ENCODE measurements at regions not wholly inside any gene's neighbourhood (a gene's known extent, or its start where the extent isn't known, plus 50 kb on each side); places are given as distances from the start of the nearest gene placed in this dataset.

DNA sequence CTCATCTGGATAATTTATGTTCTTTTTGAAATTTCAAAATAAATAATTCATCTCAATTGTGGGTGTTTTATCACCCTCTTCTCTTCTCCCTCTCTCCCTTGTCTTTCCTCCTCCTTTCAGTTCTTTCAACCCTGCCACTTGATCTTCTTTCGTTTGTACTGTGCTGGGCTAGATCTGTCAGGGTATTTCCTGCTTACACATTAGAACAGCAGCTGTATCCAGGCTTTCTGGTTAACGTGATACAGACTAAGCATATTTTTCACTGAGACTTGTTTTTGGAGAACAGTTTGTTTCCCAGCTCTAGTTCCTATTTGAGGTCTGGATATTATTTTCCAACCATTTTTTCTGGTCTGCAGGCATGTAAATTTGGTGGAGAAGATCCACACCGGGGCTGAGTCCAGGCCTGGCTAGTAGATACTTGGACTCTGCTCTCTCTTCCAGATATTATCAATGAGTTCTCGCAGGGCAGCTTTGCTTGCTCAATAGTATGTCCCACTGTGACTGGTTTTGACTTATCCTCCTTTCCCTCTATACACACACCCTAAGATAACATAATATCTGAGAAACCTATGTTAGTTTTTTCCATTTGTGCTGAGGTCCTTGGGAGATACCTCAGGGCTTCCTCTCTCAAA is 1310.7 kb upstream of the TENM3 start:
- TF ChIP-seq, protein P1, sequence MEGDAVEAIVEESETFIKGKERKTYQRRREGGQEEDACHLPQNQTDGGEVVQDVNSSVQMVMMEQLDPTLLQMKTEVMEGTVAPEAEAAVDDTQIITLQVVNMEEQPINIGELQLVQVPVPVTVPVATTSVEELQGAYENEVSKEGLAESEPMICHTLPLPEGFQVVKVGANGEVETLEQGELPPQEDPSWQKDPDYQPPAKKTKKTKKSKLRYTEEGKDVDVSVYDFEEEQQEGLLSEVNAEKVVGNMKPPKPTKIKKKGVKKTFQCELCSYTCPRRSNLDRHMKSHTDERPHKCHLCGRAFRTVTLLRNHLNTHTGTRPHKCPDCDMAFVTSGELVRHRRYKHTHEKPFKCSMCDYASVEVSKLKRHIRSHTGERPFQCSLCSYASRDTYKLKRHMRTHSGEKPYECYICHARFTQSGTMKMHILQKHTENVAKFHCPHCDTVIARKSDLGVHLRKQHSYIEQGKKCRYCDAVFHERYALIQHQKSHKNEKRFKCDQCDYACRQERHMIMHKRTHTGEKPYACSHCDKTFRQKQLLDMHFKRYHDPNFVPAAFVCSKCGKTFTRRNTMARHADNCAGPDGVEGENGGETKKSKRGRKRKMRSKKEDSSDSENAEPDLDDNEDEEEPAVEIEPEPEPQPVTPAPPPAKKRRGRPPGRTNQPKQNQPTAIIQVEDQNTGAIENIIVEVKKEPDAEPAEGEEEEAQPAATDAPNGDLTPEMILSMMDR (IDR thresholded peaks at IDR 0.05; ENCODE audit: control insufficient read depth, extremely low read depth, insufficient read depth) = no peak
- no peak overlapping the region for H3K4me3 ChIP-seq (ENCODE audit: low read depth, low read length)
- no peak for DNase-seq (ENCODE audit: low read depth)

DNA sequence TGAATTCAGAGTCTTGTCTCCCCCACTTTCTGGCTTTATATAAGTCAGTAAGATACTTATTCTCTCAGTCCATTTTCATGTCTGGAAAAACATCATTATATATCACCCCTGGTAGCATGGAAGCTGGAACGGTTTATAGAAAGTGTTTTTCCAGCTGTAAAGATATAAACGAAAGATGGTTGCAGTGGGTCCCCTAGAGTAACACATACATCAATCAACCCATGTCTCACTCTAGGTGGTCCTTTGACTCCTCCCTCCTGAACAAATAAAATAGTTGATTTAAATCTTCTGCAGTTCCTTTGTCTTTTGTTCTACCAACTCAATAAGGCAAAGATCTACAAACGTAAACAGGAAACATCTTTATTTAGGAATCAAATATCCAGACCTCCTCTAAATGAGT is 1306.1 kb upstream of the TENM3 start:
- no peak for DNase-seq (ENCODE audit: low read depth)
- no peak overlapping the region for H3K4me3 ChIP-seq (ENCODE audit: low read depth, low read length)
- TF ChIP-seq, protein P1 (IDR thresholded peaks at IDR 0.05; ENCODE audit: control insufficient read depth, extremely low read depth, insufficient read depth) = no peak

DNA sequence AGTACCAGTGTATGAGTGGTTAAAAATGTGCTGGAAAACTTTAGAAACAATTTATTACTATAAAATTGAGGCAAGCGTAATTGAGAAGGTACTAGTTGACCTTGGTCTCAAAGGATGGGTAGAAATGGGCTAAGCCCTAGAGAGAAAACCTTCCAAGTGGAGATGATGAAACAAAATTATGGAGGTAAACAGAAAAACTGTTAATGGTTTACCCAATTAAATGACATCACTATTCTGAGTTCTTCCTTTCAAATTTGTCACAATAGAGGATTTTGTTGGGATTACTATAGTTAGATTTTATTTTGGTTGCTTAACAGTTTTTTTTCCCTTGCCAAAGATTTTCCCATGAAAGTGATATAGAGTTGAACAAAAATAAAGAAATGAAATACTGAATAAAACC is 1302.5 kb upstream of the TENM3 start:
- TF ChIP-seq, protein P1 (IDR thresholded peaks at IDR 0.05; ENCODE audit: control insufficient read depth, extremely low read depth, insufficient read depth) = no peak
- no peak for DNase-seq (ENCODE audit: low read depth)
- no peak overlapping the region for H3K4me3 ChIP-seq (ENCODE audit: low read depth, low read length)

DNA sequence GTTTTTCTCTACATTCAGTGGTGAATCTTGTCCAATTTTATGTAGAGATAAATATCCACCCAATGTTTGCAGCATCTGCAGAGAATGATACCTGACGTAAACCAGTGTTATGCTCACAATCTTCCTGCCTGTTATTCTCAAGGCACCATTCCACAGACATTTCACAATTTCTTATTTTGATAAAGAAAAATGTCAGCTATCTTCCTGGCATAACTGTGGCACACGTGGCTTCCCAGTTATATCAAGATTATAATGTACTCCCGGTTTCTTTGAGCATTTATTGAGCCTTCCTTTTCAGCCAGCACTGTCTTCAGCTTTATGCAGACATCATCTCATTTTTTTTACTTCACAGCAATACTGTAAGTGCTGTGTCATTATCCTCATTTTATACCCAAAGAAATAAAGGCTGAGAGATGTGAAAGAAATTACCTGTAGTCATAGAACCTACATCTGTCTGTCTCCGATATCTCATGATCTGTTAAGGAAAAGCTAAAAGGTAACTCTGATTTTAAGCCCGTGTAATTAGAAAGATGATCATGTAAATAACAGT is 1300.8 kb upstream of the TENM3 start:
- H3K4me3 ChIP-seq (ENCODE audit: low read depth, low read length) = no peak overlapping the region
- TF ChIP-seq, protein P1 (IDR thresholded peaks at IDR 0.05; ENCODE audit: control insufficient read depth, extremely low read depth, insufficient read depth) = no peak
- DNase-seq (ENCODE audit: low read depth) = no peak

DNA sequence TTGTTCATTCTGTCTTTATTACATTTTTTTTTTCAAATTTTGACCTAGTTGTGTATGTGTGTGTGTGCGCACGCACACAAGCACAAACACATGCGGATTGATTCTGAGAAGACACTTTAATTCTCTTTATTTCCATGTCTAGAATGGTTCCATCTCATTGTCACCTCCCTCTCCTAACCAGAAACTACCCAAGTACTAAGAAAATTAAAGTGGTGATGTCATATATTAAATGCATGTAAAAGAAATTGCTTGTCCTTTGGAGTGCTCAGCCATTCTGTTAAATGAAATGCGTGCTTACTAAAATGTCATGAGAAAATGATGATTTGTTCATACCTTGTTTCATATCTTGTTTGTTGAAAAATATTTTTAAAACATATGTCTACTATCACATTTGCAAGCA is 1297.0 kb upstream of the TENM3 start:
- TF ChIP-seq, protein P1 (IDR thresholded peaks at IDR 0.05; ENCODE audit: control insufficient read depth, extremely low read depth, insufficient read depth) = no peak
- H3K4me3 ChIP-seq (ENCODE audit: low read depth, low read length) = no peak overlapping the region
- no peak for DNase-seq (ENCODE audit: low read depth)

DNA sequence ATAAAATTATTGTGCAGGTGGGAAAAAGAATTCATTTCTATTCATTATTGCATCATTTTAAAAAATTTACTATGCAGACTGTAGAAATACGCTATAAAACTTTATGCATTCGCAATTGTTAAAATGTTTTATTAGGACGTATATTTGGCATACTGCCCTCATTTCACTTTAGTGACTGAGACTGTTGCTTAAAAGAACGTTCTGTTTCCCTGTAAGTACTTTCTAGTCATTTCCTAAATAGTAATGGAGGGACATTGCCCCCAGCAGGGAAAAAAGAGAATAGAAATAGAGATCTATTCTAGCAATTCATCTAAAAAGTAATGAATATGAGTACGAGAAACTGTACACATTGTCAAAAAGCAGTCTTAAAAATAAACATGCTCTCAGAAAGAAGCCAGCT is 1295.8 kb upstream of the TENM3 start:
- no peak overlapping the region for H3K4me3 ChIP-seq (ENCODE audit: low read depth, low read length)
- peak; percentile 10 for DNase-seq (ENCODE audit: low read depth)
- TF ChIP-seq, protein P1 (IDR thresholded peaks at IDR 0.05; ENCODE audit: control insufficient read depth, extremely low read depth, insufficient read depth) = no peak

Measured in LNCaP clone FGC (cell line).